HepG2 (cell line): ENCODE measurements at regions not wholly inside any gene's neighbourhood (a gene's known extent, or its start where the extent isn't known, plus 50 kb on each side); places are given as distances from the start of the nearest gene placed in this dataset.

Experiments used
- BCL6 ChIP-seq: IDR thresholded peaks from 2 replicates; pipeline ENCODE4 v1.6.1; 2016; ENCODE audit warnings: missing genetic modification reagents, missing compliant biosample characterization
- EP300 ChIP-seq, 3 experiments: sonication (generic) in 1 of 3; formaldehyde crosslinking in 1 of 3; IDR thresholded peaks; 2 replicates each; pipeline versions ENCODE4 v1.5.1 to v1.6.1; 2011 to 2020; ENCODE audit warnings: low read depth in 2 of 3, low read length in 2 of 3, borderline replicate concordance in 1 of 3, improper control_type of control experiment in 1 of 3, mild to moderate bottlenecking in 1 of 3, missing genetic modification reagents in 1 of 3, moderate library complexity in 1 of 3
- FOXK1 ChIP-seq: sonication (generic); formaldehyde crosslinking; IDR thresholded peaks from 2 replicates; pipeline ENCODE4 v1.4.0; 2020; ENCODE audit warnings: low read depth, missing genetic modification reagents, borderline replicate concordance
- HCFC1 ChIP-seq: fragments of 150-350 bp; IDR thresholded peaks from 2 replicates; pipeline ENCODE4 v1.6.1; 2014; ENCODE audit warnings: low read depth, low read length
- HNRNPH1 ChIP-seq: fragments of 200-400 bp; formaldehyde crosslinking; optimal IDR thresholded peaks from 2 replicates; pipeline ENCODE3; 2017; ENCODE audit warnings: mild to moderate bottlenecking, low read depth, low read length
- KLF11 ChIP-seq: IDR thresholded peaks from 2 replicates; pipeline ENCODE4 v1.6.1; 2016; ENCODE audit warnings: missing compliant biosample characterization
- SMAD1 ChIP-seq: sonication (generic); formaldehyde crosslinking; IDR thresholded peaks from 2 replicates; pipeline ENCODE4 v1.4.0; 2020; ENCODE audit warnings: missing genetic modification reagents, low read depth, mild to moderate bottlenecking, borderline replicate concordance
- ZFX ChIP-seq: sonication (generic); formaldehyde crosslinking; IDR thresholded peaks from 2 replicates; pipeline ENCODE4 v1.4.0; 2020; ENCODE audit warnings: mild to moderate bottlenecking, low read depth, missing genetic modification reagents, moderate library complexity
- ZNF12 ChIP-seq: sonication (generic); formaldehyde crosslinking; IDR thresholded peaks from 2 replicates; pipeline ENCODE4 v1.5.0; 2020; ENCODE audit warnings: missing genetic modification reagents
- TF ChIP-seq, protein P1 (sequence below): sonication (generic); formaldehyde crosslinking; IDR thresholded peaks from 2 replicates; pipeline ENCODE4 v1.4.0; 2020; ENCODE audit warnings: mild to moderate bottlenecking, missing genetic modification reagents
- TF ChIP-seq, protein P2 (sequence below): sonication (generic); formaldehyde crosslinking; IDR thresholded peaks from 2 replicates; pipeline ENCODE4 v1.4.0; 2020; ENCODE audit warnings: missing genetic modification reagents
- TF ChIP-seq, protein P3 (sequence below): sonication (generic); formaldehyde crosslinking; IDR thresholded peaks from 2 replicates; pipeline ENCODE4 v1.5.0; 2020; ENCODE audit warnings: mild to moderate bottlenecking, missing genetic modification reagents, moderate library complexity

DNA sequence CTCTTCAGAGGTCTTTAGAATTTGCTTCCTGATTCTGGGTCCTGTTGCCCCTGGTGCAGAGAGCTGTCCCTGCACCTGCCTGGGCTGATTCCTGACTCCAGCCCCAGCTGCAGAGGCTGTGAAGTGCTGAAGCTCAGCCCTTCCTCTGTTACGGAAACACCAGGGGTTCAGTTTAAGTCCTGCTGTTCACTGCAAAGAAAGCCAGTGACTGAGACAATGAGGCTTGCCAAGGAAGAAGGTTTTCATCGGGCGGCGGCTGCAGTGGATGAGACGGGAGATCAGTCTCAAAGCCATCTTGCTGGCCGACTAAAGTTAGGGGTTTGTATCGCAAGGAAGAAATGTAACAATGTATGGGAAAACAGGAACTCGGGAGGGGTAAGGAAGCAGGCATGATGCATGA is 142.4 kb upstream of the ZNF236 start:
- TF ChIP-seq ZNF12 (CRISPR knock-in tag) (no peak), BCL6 (CRISPR knock-in tag) (no peak), HCFC1 (no peak), ZFX (CRISPR knock-in tag) (no peak), HNRNPH1 (no peak), KLF11 (no peak), FOXK1 (no peak), EP300 (IDR thresholded peaks at IDR 0.05; ENCODE audit: low read depth in 2 of 2, low read length in 2 of 2) (no peak), EP300 (CRISPR knock-in tag; IDR thresholded peaks at IDR 0.05; ENCODE audit: borderline replicate concordance) (no peak), SMAD1 (CRISPR knock-in tag) (no peak)
- TF ChIP-seq, protein P1, sequence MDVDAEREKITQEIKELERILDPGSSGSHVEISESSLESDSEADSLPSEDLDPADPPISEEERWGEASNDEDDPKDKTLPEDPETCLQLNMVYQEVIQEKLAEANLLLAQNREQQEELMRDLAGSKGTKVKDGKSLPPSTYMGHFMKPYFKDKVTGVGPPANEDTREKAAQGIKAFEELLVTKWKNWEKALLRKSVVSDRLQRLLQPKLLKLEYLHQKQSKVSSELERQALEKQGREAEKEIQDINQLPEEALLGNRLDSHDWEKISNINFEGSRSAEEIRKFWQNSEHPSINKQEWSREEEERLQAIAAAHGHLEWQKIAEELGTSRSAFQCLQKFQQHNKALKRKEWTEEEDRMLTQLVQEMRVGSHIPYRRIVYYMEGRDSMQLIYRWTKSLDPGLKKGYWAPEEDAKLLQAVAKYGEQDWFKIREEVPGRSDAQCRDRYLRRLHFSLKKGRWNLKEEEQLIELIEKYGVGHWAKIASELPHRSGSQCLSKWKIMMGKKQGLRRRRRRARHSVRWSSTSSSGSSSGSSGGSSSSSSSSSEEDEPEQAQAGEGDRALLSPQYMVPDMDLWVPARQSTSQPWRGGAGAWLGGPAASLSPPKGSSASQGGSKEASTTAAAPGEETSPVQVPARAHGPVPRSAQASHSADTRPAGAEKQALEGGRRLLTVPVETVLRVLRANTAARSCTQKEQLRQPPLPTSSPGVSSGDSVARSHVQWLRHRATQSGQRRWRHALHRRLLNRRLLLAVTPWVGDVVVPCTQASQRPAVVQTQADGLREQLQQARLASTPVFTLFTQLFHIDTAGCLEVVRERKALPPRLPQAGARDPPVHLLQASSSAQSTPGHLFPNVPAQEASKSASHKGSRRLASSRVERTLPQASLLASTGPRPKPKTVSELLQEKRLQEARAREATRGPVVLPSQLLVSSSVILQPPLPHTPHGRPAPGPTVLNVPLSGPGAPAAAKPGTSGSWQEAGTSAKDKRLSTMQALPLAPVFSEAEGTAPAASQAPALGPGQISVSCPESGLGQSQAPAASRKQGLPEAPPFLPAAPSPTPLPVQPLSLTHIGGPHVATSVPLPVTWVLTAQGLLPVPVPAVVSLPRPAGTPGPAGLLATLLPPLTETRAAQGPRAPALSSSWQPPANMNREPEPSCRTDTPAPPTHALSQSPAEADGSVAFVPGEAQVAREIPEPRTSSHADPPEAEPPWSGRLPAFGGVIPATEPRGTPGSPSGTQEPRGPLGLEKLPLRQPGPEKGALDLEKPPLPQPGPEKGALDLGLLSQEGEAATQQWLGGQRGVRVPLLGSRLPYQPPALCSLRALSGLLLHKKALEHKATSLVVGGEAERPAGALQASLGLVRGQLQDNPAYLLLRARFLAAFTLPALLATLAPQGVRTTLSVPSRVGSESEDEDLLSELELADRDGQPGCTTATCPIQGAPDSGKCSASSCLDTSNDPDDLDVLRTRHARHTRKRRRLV (CRISPR knock-in tag): no peak
- TF ChIP-seq, protein P2, sequence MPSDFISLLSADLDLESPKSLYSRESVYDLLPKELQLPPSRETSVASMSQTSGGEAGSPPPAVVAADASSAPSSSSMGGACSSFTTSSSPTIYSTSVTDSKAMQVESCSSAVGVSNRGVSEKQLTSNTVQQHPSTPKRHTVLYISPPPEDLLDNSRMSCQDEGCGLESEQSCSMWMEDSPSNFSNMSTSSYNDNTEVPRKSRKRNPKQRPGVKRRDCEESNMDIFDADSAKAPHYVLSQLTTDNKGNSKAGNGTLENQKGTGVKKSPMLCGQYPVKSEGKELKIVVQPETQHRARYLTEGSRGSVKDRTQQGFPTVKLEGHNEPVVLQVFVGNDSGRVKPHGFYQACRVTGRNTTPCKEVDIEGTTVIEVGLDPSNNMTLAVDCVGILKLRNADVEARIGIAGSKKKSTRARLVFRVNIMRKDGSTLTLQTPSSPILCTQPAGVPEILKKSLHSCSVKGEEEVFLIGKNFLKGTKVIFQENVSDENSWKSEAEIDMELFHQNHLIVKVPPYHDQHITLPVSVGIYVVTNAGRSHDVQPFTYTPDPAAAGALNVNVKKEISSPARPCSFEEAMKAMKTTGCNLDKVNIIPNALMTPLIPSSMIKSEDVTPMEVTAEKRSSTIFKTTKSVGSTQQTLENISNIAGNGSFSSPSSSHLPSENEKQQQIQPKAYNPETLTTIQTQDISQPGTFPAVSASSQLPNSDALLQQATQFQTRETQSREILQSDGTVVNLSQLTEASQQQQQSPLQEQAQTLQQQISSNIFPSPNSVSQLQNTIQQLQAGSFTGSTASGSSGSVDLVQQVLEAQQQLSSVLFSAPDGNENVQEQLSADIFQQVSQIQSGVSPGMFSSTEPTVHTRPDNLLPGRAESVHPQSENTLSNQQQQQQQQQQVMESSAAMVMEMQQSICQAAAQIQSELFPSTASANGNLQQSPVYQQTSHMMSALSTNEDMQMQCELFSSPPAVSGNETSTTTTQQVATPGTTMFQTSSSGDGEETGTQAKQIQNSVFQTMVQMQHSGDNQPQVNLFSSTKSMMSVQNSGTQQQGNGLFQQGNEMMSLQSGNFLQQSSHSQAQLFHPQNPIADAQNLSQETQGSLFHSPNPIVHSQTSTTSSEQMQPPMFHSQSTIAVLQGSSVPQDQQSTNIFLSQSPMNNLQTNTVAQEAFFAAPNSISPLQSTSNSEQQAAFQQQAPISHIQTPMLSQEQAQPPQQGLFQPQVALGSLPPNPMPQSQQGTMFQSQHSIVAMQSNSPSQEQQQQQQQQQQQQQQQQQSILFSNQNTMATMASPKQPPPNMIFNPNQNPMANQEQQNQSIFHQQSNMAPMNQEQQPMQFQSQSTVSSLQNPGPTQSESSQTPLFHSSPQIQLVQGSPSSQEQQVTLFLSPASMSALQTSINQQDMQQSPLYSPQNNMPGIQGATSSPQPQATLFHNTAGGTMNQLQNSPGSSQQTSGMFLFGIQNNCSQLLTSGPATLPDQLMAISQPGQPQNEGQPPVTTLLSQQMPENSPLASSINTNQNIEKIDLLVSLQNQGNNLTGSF (CRISPR knock-in tag): no peak
- TF ChIP-seq, protein P3, sequence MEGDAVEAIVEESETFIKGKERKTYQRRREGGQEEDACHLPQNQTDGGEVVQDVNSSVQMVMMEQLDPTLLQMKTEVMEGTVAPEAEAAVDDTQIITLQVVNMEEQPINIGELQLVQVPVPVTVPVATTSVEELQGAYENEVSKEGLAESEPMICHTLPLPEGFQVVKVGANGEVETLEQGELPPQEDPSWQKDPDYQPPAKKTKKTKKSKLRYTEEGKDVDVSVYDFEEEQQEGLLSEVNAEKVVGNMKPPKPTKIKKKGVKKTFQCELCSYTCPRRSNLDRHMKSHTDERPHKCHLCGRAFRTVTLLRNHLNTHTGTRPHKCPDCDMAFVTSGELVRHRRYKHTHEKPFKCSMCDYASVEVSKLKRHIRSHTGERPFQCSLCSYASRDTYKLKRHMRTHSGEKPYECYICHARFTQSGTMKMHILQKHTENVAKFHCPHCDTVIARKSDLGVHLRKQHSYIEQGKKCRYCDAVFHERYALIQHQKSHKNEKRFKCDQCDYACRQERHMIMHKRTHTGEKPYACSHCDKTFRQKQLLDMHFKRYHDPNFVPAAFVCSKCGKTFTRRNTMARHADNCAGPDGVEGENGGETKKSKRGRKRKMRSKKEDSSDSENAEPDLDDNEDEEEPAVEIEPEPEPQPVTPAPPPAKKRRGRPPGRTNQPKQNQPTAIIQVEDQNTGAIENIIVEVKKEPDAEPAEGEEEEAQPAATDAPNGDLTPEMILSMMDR (CRISPR knock-in tag): no peak
